BJ (cell line): ENCODE measurements at regions not wholly inside any gene's neighbourhood (a gene's known extent, or its start where the extent isn't known, plus 50 kb on each side); places are given as distances from the start of the nearest gene placed in this dataset.
"Not testable (repeated sequence)": the region's sequence is repeated elsewhere in the genome, so short reads cannot be mapped to it uniquely, and the experiment has no call there.

Experiments
- CTCF ChIA-PET: fragments of 350-600 bp; formaldehyde crosslinking; extraction: SDS; loops from one replicate; lab custom pipeline; 2021; ENCODE audit warnings: antibody characterized with exemption, inconsistent platforms; lab: Yijun Ruan, JAX
- POLR2A ChIA-PET: fragments of 300-600 bp; sonication (Branson Sonifier 250); formaldehyde crosslinking; extraction: SDS; loops from one replicate; lab custom pipeline; 2021; ENCODE audit warnings: antibody characterized with exemption; lab: Charles Lee
- DNase-seq: peaks from one replicate; pipeline ENCODE4 v3.0.0-alpha.2; 2011; ENCODE audit warnings: low read depth
- H3K27me3 ChIP-seq: 2 replicates; pipeline ENCODE4 v1.6.0; 2011; ENCODE audit warnings: low read length; ENCODE audit not compliant: control insufficient read depth, insufficient read depth
- H3K36me3 ChIP-seq: 2 replicates; pipeline ENCODE4 v1.5.1; 2011; ENCODE audit warnings: low read length; ENCODE audit not compliant: control insufficient read depth, insufficient read depth
- H3K4me3 ChIP-seq: 2 replicates; pipeline ENCODE4 v1.5.1; 2011; ENCODE audit warnings: low read depth, mild to moderate bottlenecking, control low read depth, low read length
- TF ChIP-seq, protein P1 (sequence below): IDR thresholded peaks from 2 replicates; pipeline ENCODE4 v1.5.1; 2011; ENCODE audit warnings: low read depth, mild to moderate bottlenecking, control low read depth, inconsistent platforms, low read length, moderate library complexity; ENCODE audit not compliant: insufficient read depth

DNA sequence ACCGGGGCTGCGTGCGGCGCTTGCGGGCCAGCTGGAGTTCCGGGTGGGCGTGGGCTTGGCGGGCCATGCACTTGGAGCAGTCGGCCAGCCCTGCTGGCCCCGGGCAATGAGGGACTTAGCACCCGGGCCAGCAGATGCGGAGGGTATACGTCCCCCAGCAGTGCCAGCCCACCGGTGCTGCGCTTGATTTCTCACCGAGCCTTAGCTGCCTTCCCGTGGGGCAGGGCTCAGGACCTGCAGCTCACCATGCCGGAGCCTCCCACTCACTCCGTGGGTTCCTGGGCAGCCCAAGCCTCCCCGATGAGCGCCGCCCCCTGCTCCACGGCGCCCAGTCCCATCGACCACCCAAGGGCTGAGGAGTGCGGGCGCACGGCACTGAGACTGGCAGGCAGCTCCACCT is 51.4 kb upstream of the INPP4B start:
- CTCF ChIA-PET: interaction anchor here (1.1 to 1.5 kb wide), 2 partner anchors 12 to 16 kb away, joined by 3 read pairs; no protein-coding TSS in a partner anchor
- POLR2A ChIA-PET: interaction anchor here (0.6 kb wide), 1 partner anchor 32 kb away, joined by 5 read pairs; no protein-coding TSS in a partner anchor
- H3K36me3 ChIP-seq: not testable (repeated sequence)

DNA sequence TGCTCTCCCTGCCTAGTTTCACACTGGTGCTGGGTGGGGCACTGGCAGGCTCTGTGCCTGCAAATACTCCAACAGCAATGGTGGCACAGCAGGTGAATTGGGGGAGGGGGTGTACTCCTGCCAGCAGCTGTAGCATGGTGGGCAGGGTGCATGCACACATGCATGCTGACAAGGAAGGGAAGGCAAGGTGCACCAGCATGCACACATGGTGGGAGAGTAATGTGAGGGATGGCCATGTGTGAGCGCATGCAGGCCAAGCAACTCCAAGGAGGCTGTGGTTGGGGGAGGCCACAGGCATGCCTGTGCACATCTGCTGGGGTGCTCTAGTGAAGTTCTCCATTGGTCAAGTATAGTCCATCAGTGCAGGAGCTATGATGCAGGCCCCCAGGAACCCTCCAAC is 54.5 kb upstream of the INPP4B start:
- ChIA-PET POLR2A (no interaction called here), CTCF (no interaction called here)
- no peaks in the 10 kb centered on the region for H3K27me3 ChIP-seq
- no peaks in the 10 kb centered on the region for H3K36me3 ChIP-seq
- DNase-seq: no peak
- TF ChIP-seq, protein P1, sequence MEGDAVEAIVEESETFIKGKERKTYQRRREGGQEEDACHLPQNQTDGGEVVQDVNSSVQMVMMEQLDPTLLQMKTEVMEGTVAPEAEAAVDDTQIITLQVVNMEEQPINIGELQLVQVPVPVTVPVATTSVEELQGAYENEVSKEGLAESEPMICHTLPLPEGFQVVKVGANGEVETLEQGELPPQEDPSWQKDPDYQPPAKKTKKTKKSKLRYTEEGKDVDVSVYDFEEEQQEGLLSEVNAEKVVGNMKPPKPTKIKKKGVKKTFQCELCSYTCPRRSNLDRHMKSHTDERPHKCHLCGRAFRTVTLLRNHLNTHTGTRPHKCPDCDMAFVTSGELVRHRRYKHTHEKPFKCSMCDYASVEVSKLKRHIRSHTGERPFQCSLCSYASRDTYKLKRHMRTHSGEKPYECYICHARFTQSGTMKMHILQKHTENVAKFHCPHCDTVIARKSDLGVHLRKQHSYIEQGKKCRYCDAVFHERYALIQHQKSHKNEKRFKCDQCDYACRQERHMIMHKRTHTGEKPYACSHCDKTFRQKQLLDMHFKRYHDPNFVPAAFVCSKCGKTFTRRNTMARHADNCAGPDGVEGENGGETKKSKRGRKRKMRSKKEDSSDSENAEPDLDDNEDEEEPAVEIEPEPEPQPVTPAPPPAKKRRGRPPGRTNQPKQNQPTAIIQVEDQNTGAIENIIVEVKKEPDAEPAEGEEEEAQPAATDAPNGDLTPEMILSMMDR: no peak
- no peak overlapping the region for H3K4me3 ChIP-seq

More for the DNA sequence above, 51.4 kb upstream of the INPP4B start:
- H3K27me3 ChIP-seq, DNase-seq, H3K4me3 ChIP-seq: not testable (repeated sequence)

DNA sequence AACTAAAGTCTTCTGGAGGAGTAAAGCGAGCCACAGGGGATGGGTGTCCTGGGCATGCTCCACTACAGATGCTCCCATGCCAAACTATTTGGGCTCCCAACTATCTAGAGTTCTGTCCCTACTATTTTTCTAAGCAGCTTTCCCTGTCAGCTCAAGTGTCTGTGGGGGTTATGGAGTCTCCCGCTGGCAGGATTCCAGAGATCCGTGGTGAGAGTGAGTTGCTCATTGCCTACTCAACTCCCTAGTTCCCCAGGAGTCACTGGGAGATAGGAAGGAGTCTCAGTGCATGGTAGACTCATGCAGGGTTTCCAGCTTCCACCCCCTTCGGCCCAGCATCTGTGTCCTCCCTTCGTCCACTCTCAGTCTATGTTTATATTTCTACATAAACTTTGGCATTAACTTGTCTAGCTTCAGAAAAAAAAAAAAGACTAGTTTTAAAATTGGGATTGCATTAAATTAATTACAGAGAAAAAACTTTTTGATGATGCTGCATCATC is 55.1 kb upstream of the INPP4B start:
- Histone ChIP-seq H3K27me3 (no peaks in the 10 kb centered on the region), H3K4me3 (no peak overlapping the region), H3K36me3 (no peaks in the 10 kb centered on the region)
- TF ChIP-seq, protein P1: no peak
- ChIA-PET CTCF (no interaction called here), POLR2A (no interaction called here)
- no peak for DNase-seq

DNA sequence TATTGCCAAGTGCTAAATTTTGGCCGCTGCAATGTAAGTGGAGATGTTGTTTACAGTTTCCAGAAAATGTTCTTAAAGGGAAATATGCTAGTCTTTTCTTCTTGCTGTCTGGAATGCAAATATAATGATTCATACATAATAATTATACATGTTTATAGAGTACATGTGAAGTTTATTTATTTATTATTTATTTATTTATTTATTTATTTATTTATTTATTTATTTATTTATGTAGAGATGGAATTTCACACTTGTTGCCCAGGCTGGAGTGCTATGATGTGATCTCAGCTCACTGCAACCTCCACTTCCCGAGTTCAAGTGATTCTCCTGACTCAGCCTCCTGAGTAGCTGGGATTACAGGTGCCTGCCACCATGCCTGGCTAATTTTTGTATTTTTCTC is 57.5 kb upstream of the INPP4B start:
- DNase-seq, H3K36me3 ChIP-seq, H3K27me3 ChIP-seq, POLR2A ChIA-PET, H3K4me3 ChIP-seq: not testable (repeated sequence)
- CTCF ChIA-PET: interaction anchor here (0.6 kb wide), 1 partner anchor 360 kb away, joined by 3 read pairs; no protein-coding TSS in a partner anchor

DNA sequence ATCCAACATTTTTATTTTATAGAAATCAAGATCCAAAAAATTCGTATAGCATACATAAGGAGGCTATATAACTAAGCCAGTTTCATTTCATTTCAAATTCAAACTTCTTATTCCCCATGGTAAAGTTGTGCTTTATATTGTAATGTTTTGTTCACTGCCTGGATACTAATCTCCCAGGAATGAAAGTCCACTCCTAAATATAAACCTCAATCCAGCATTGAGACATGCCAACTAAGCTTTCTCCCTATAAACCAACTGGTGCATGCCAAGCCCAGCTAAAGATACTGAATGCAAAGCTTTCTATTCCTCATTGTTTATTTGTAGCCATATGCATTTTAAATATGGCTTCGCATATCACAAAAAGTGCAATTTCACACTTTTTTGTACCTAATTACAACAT is 63.8 kb upstream of the INPP4B start:
- POLR2A ChIA-PET: no interaction called here
- Histone ChIP-seq H3K4me3 (no peak overlapping the region), H3K27me3 (no peaks in the 10 kb centered on the region), H3K36me3 (no peaks in the 10 kb centered on the region)
- CTCF ChIA-PET: no interaction called here
- DNase-seq: no peak
- TF ChIP-seq, protein P1: no peak

DNA sequence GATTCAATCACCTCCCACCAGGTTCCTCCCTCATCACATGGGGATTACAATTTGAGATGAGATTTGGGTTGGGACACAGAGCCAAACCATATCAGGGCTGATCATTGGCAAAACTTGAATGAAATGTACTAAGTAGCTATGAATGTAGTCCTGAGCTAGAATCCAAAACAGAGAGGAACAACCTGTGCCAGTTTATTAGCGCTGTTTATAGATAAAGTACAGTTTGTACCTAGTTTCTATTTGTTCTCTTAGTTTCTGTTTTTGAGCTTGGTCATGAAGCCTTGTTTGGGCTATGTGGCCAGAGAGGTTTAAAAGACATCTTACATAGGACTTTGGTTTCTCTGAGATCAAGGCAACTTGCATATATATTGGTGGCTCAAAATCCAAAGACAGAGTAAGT is 66.9 kb upstream of the INPP4B start:
- CTCF ChIA-PET: interaction anchor here (1.1 kb wide), 1 partner anchor 16 kb away, joined by 3 read pairs; no protein-coding TSS in a partner anchor
- no peaks in the 10 kb centered on the region for H3K27me3 ChIP-seq
- H3K4me3 ChIP-seq: no peak overlapping the region
- TF ChIP-seq, protein P1: no peak
- no peak for DNase-seq
- POLR2A ChIA-PET: no interaction called here
- no peaks in the 10 kb centered on the region for H3K36me3 ChIP-seq
